GM12873 (cell line): ENCODE measurements at regions not wholly inside any gene's neighbourhood (a gene's known extent, or its start where the extent isn't known, plus 50 kb on each side); places are given as distances from the start of the nearest gene placed in this dataset.

Experiments used
- CTCF ChIP-seq: IDR thresholded peaks from 2 replicates; pipeline ENCODE4 v1.5.1; 2012; ENCODE audit warnings: low read depth, mild to moderate bottlenecking, moderate library complexity, low read length, control low read depth; ENCODE audit not compliant: insufficient read depth; ENCODE audit errors: missing control alignments

- TF ChIP-seq CTCF = no peak
These were observed 1133.5 kb upstream of the TMPRSS15 start for GRCh38 chr21:19537116-19537515.

GRCh38 chr21:19540287-19540686 lies 1136.7 kb upstream of the TMPRSS15 start:
- no peak for TF ChIP-seq CTCF

- no peak for TF ChIP-seq CTCF
These were observed 1138.0 kb upstream of the TMPRSS15 start for GRCh38 chr21:19541602-19542001.

- TF ChIP-seq CTCF = no peak
These were observed 1144.6 kb upstream of the TMPRSS15 start for GRCh38 chr21:19547951-19548840.

GRCh38 chr21:19553919-19554615 lies 1150.5 kb upstream of the TMPRSS15 start:
- TF ChIP-seq CTCF = no peak

GRCh38 chr21:19557046-19557445 lies 1153.5 kb upstream of the TMPRSS15 start:
- no peak for TF ChIP-seq CTCF

- no peak for TF ChIP-seq CTCF
These were observed 1153.9 kb upstream of the TMPRSS15 start for GRCh38 chr21:19557488-19557887.
